Liver (tissue), 8 donors: ENCODE measurements at regions not wholly inside any gene's neighbourhood (a gene's known extent, or its start where the extent isn't known, plus 50 kb on each side); places are given as distances from the start of the nearest gene placed in this dataset.

Experiments used
- DNase-seq: peaks from one replicate; pipeline ENCODE4 v3.0.0-alpha.2; 2017; ENCODE audit warnings: low spot score
- H3K27ac ChIP-seq, 2 donors: one replicate each; pipeline ENCODE4 v1.7.0; 2013; ENCODE audit warnings: inconsistent platforms in 2 of 2, low read length in 2 of 2, control low read depth in 1 of 2, low read depth in 1 of 2, mild to moderate bottlenecking in 1 of 2
- H3K27me3 ChIP-seq, 4 donors: one replicate each; pipeline versions ENCODE4 v1.6.1 to v1.7.0; 2013; ENCODE audit warnings: low read length in 3 of 4, inconsistent platforms in 1 of 4, mild to moderate bottlenecking in 1 of 4, moderate library complexity in 1 of 4; ENCODE audit not compliant: control insufficient read depth in 4 of 4, insufficient read depth in 4 of 4
- H3K36me3 ChIP-seq, 4 donors: one replicate each; pipeline versions ENCODE4 v1.6.1 to v1.7.0; 2013; ENCODE audit warnings: low read length in 3 of 4, mild to moderate bottlenecking in 3 of 4, low read depth in 1 of 4, moderate library complexity in 1 of 4; ENCODE audit not compliant: control insufficient read depth in 4 of 4, insufficient read depth in 3 of 4
- H3K4me1 ChIP-seq, 4 donors: one replicate each; pipeline versions ENCODE4 v1.6.1 to v1.7.0; 2013; ENCODE audit warnings: low read length in 3 of 4, mild to moderate bottlenecking in 3 of 4, moderate library complexity in 1 of 4; ENCODE audit not compliant: control insufficient read depth in 4 of 4, insufficient read depth in 4 of 4
- H3K4me3 ChIP-seq, 3 donors: one replicate each; pipeline versions ENCODE4 v1.6.1 to v1.7.0; 2013; ENCODE audit warnings: low read length in 3 of 3, control low read depth in 1 of 3, low read depth in 1 of 3, mild to moderate bottlenecking in 1 of 3
- H3K9ac ChIP-seq, 2 donors: one replicate each; pipeline ENCODE4 v1.7.0; 2013; ENCODE audit warnings: low read length in 2 of 2, mild to moderate bottlenecking in 2 of 2, moderate library complexity in 2 of 2, control low read depth in 1 of 2, low read depth in 1 of 2
- H3K9me3 ChIP-seq, 4 donors: one replicate each; pipeline versions ENCODE4 v1.6.1 to v1.7.0; 2013; ENCODE audit warnings: low read length in 3 of 4; ENCODE audit not compliant: control insufficient read depth in 4 of 4
- EGR1 ChIP-seq, 2 donors: IDR thresholded peaks; 2 replicates each; pipeline ENCODE4 v1.6.1; 2016 to 2018; ENCODE audit warnings: antibody characterized with exemption in 2 of 2, low read depth in 2 of 2
- FOXA1 ChIP-seq: IDR thresholded peaks from 2 replicates; pipeline ENCODE4 v1.6.1; 2016; ENCODE audit warnings: antibody characterized with exemption
- FOXA2 ChIP-seq: IDR thresholded peaks from 2 replicates; pipeline ENCODE4 v1.6.1; 2016; ENCODE audit warnings: antibody characterized with exemption
- GABPA ChIP-seq, 2 donors: IDR thresholded peaks in 1 of 2; conservative IDR thresholded peaks in 1 of 2; 2 replicates each; pipeline ENCODE4 v1.6.1; 2016; ENCODE audit warnings: antibody characterized with exemption in 2 of 2, mild to moderate bottlenecking in 1 of 2, moderate library complexity in 1 of 2
- HNF4G ChIP-seq: IDR thresholded peaks from 2 replicates; pipeline ENCODE4 v1.6.1; 2016; ENCODE audit warnings: antibody characterized with exemption
- NR2F2 ChIP-seq: IDR thresholded peaks from 2 replicates; pipeline ENCODE4 v1.6.1; 2016; ENCODE audit warnings: antibody characterized with exemption
- RAD21 ChIP-seq, 2 donors: IDR thresholded peaks; 2 replicates each; pipeline ENCODE4 v1.6.1; 2016; ENCODE audit warnings: antibody characterized with exemption in 2 of 2, mild to moderate bottlenecking in 2 of 2
- SP1 ChIP-seq: IDR thresholded peaks from 2 replicates; pipeline ENCODE4 v1.6.1; 2018; ENCODE audit warnings: antibody characterized with exemption, mild to moderate bottlenecking
- TAF1 ChIP-seq: conservative IDR thresholded peaks from 2 replicates; pipeline ENCODE4 v1.6.1; 2016; ENCODE audit warnings: antibody characterized with exemption, mild to moderate bottlenecking
- YY1 ChIP-seq: IDR thresholded peaks from 2 replicates; pipeline ENCODE4 v1.6.1; 2016; ENCODE audit warnings: antibody characterized with exemption, mild to moderate bottlenecking
- WGBS: extraction: QIAGEN DNeasy Blood & Tissue Kit; methylation state at CpG from one replicate; pipeline ENCODE4 v1.1.7; 2013; 5-methylcytosine and 5-hydroxymethylcytosine counted together
- TF ChIP-seq, protein P1 (sequence below): IDR thresholded peaks from 2 replicates; pipeline ENCODE4 v1.6.1; 2016; ENCODE audit warnings: antibody characterized with exemption, mild to moderate bottlenecking
- TF ChIP-seq, protein P2 (sequence below): fragments of 150-350 bp; IDR thresholded peaks from 2 replicates; pipeline ENCODE4 v1.5.1; 2017; ENCODE audit warnings: improper control_type of control experiment, low read depth, low read length; ENCODE audit not compliant: missing input control
- TF ChIP-seq, protein P3 (sequence below): IDR thresholded peaks from 2 replicates; pipeline ENCODE4 v1.6.1; 2016; ENCODE audit warnings: antibody characterized with exemption
- TF ChIP-seq, protein P4 (sequence below): IDR thresholded peaks from 2 replicates; pipeline ENCODE4 v1.6.1; 2016; ENCODE audit warnings: antibody characterized with exemption
- TF ChIP-seq, protein P5 (sequence below): IDR thresholded peaks from 2 replicates; pipeline ENCODE4 v1.6.1; 2016; ENCODE audit warnings: antibody characterized with exemption
- donor health status: healthy.
- donor health status: healthy.
- donor health status: healthy.
- donor health status: healthy.
- donor health status: healthy.

DNA sequence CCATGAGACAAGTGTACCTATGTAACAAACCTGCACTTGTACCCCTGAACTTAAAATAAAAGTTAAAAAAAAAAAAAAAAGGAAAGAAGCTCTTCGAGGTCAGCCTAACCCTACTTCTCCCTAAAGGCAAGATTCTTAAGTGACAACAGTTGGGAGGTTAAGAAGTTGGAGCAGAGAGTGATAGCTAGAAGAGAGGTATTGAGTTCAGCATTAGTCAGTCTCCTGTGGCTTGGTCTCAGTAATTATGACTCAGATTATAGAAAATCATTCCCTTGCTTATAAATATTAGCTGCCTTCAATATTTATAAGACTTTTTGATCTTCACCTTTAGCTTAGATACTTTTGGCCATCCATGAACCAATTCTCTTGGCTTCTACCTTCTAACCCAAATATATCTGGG is 926.8 kb upstream of the SLC39A10 start:
- H3K9ac ChIP-seq: no peak overlapping the region
- H3K4me1 ChIP-seq: no peaks in the 10 kb centered on the region
- no peak overlapping the region for H3K27ac ChIP-seq
- WGBS: 54% methylated on average over 1 of the region's 1 CpG
- no peaks in the 10 kb centered on the region for H3K9me3 ChIP-seq
- TF ChIP-seq RAD21 (IDR thresholded peaks at IDR 0.05): no peak
- no peak for TF ChIP-seq EGR1 (IDR thresholded peaks at IDR 0.05; ENCODE audit: low read depth in 2 of 2)
- TF ChIP-seq NR2F2: no peak
- no peak for TF ChIP-seq YY1
- TF ChIP-seq, protein P1, sequence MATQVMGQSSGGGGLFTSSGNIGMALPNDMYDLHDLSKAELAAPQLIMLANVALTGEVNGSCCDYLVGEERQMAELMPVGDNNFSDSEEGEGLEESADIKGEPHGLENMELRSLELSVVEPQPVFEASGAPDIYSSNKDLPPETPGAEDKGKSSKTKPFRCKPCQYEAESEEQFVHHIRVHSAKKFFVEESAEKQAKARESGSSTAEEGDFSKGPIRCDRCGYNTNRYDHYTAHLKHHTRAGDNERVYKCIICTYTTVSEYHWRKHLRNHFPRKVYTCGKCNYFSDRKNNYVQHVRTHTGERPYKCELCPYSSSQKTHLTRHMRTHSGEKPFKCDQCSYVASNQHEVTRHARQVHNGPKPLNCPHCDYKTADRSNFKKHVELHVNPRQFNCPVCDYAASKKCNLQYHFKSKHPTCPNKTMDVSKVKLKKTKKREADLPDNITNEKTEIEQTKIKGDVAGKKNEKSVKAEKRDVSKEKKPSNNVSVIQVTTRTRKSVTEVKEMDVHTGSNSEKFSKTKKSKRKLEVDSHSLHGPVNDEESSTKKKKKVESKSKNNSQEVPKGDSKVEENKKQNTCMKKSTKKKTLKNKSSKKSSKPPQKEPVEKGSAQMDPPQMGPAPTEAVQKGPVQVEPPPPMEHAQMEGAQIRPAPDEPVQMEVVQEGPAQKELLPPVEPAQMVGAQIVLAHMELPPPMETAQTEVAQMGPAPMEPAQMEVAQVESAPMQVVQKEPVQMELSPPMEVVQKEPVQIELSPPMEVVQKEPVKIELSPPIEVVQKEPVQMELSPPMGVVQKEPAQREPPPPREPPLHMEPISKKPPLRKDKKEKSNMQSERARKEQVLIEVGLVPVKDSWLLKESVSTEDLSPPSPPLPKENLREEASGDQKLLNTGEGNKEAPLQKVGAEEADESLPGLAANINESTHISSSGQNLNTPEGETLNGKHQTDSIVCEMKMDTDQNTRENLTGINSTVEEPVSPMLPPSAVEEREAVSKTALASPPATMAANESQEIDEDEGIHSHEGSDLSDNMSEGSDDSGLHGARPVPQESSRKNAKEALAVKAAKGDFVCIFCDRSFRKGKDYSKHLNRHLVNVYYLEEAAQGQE: no peak
- no peak for TF ChIP-seq SP1
- no peak for TF ChIP-seq FOXA2
- no peak for TF ChIP-seq HNF4G
- TF ChIP-seq, protein P2, sequence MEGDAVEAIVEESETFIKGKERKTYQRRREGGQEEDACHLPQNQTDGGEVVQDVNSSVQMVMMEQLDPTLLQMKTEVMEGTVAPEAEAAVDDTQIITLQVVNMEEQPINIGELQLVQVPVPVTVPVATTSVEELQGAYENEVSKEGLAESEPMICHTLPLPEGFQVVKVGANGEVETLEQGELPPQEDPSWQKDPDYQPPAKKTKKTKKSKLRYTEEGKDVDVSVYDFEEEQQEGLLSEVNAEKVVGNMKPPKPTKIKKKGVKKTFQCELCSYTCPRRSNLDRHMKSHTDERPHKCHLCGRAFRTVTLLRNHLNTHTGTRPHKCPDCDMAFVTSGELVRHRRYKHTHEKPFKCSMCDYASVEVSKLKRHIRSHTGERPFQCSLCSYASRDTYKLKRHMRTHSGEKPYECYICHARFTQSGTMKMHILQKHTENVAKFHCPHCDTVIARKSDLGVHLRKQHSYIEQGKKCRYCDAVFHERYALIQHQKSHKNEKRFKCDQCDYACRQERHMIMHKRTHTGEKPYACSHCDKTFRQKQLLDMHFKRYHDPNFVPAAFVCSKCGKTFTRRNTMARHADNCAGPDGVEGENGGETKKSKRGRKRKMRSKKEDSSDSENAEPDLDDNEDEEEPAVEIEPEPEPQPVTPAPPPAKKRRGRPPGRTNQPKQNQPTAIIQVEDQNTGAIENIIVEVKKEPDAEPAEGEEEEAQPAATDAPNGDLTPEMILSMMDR: no peak
- TF ChIP-seq FOXA1: no peak
- no peak for TF ChIP-seq TAF1
- no peak for TF ChIP-seq GABPA (IDR thresholded peaks at IDR 0.05 in 1 of 2, conservative IDR thresholded peaks at IDR 0.05 in 1 of 2)
- TF ChIP-seq, protein P3, sequence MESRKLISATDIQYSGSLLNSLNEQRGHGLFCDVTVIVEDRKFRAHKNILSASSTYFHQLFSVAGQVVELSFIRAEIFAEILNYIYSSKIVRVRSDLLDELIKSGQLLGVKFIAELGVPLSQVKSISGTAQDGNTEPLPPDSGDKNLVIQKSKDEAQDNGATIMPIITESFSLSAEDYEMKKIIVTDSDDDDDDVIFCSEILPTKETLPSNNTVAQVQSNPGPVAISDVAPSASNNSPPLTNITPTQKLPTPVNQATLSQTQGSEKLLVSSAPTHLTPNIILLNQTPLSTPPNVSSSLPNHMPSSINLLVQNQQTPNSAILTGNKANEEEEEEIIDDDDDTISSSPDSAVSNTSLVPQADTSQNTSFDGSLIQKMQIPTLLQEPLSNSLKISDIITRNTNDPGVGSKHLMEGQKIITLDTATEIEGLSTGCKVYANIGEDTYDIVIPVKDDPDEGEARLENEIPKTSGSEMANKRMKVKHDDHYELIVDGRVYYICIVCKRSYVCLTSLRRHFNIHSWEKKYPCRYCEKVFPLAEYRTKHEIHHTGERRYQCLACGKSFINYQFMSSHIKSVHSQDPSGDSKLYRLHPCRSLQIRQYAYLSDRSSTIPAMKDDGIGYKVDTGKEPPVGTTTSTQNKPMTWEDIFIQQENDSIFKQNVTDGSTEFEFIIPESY: no peak
- TF ChIP-seq, protein P4, sequence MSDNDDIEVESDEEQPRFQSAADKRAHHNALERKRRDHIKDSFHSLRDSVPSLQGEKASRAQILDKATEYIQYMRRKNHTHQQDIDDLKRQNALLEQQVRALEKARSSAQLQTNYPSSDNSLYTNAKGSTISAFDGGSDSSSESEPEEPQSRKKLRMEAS: no peak
- no peaks in the 10 kb centered on the region for H3K36me3 ChIP-seq
- no peak overlapping the region for H3K4me3 ChIP-seq
- no peak for DNase-seq
- H3K27me3 ChIP-seq: no peaks in the 10 kb centered on the region

DNA sequence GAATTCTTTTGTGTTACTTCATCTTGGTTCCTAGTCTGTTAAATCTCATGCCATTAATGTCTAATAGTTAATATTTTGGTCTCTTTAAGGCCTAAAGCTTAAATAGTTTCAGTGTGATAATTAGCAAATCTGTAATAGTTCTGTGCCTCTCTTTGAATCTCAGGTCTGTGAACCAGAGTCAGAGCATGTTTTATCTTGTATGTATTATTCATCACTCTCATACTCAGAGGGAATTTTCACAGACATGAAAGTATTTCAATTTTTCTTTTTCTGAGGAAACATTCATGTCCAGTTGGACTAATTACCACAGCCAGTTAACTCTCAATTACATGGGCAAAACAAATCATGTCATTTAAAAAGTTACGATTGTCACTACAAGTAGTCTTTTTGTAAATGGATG is 931.9 kb upstream of the SLC39A10 start:
- TF ChIP-seq TAF1: no peak
- TF ChIP-seq, protein P5, sequence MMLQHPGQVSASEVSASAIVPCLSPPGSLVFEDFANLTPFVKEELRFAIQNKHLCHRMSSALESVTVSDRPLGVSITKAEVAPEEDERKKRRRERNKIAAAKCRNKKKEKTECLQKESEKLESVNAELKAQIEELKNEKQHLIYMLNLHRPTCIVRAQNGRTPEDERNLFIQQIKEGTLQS: no peak
- TF ChIP-seq NR2F2: no peak
- no peak for DNase-seq
- Histone ChIP-seq H3K27ac (no peak overlapping the region), H3K9ac (no peak overlapping the region), H3K36me3 (no peaks in the 10 kb centered on the region), H3K27me3 (no peaks in the 10 kb centered on the region), H3K9me3 (no peaks in the 10 kb centered on the region), H3K4me3 (no peak overlapping the region), H3K4me1 (no peaks in the 10 kb centered on the region)
- WGBS: 78% methylated on average over 1 of the region's 1 CpG
